Endodermal cell (in vitro differentiated cells): ENCODE measurements at regions not wholly inside any gene's neighbourhood (a gene's known extent, or its start where the extent isn't known, plus 50 kb on each side); places are given as distances from the start of the nearest gene placed in this dataset.

ENCODE experiments used
- DNase-seq: peaks from one replicate; pipeline ENCODE4 v3.0.0-alpha.2; 2017
- H3K27ac ChIP-seq: 2 replicates; pipeline ENCODE4 v1.5.1; 2013; ENCODE audit warnings: mild to moderate bottlenecking, low read depth, low read length, moderate library complexity
- H3K27me3 ChIP-seq: 2 replicates; pipeline ENCODE4 v1.6.1; 2013; ENCODE audit warnings: mild to moderate bottlenecking, low read length, moderate library complexity; ENCODE audit not compliant: insufficient read depth, control insufficient read depth, poor library complexity, severe bottlenecking
- H3K36me3 ChIP-seq: 2 replicates; pipeline ENCODE4 v1.7.0; 2013; ENCODE audit warnings: mild to moderate bottlenecking, low read length, moderate library complexity; ENCODE audit not compliant: control insufficient read depth, insufficient read depth
- H3K4me1 ChIP-seq: one replicate; pipeline ENCODE4 v1.7.0; 2013; ENCODE audit warnings: low read length; ENCODE audit not compliant: control insufficient read depth, insufficient read depth
- H3K4me3 ChIP-seq: 2 replicates; pipeline ENCODE4 v1.5.1; 2013; ENCODE audit warnings: mild to moderate bottlenecking, low read length, moderate library complexity
- H3K9ac ChIP-seq: 2 replicates; pipeline ENCODE4 v1.6.1; 2013; ENCODE audit warnings: mild to moderate bottlenecking, low read length, moderate library complexity; ENCODE audit not compliant: poor library complexity, severe bottlenecking; ENCODE audit errors: extremely low read depth
- H3K9me3 ChIP-seq: 2 replicates; pipeline ENCODE4 v1.6.1; 2013; ENCODE audit warnings: mild to moderate bottlenecking, low read length, moderate library complexity; ENCODE audit not compliant: control insufficient read depth
- H3K27ac Mint-ChIP-seq: 2 replicates; pipeline ENCODE4 v1.8.0; 2020; ENCODE audit warnings: mixed read lengths
- H3K27me3 Mint-ChIP-seq: 2 replicates; pipeline ENCODE4 v1.8.0; 2021; ENCODE audit warnings: mild to moderate bottlenecking, mixed read lengths; ENCODE audit not compliant: insufficient read depth
- H3K36me3 Mint-ChIP-seq: 2 replicates; pipeline ENCODE4 v1.8.0; 2020; ENCODE audit warnings: low read depth, mixed read lengths
- H3K4me1 Mint-ChIP-seq: 2 replicates; pipeline ENCODE4 v1.8.0; 2020; ENCODE audit warnings: mixed read lengths
- H3K4me3 Mint-ChIP-seq: 2 replicates; pipeline ENCODE4 v1.8.0; 2020; ENCODE audit warnings: mild to moderate bottlenecking, moderate library complexity, mixed read lengths
- H3K9me3 Mint-ChIP-seq: 2 replicates; pipeline ENCODE4 v1.8.0; 2020; ENCODE audit warnings: mild to moderate bottlenecking, mixed read lengths
- WGBS, 2 experiments: methylation state at CpG; one replicate each; pipeline versions ENCODE4 v1.1.5 to v1.1.7; 2013; ENCODE audit warnings: missing lambda C conversion rate in 2 of 2, mixed read lengths in 1 of 2; ENCODE audit not compliant: insufficient coverage in 1 of 2, insufficient read length in 1 of 2; 5-methylcytosine and 5-hydroxymethylcytosine counted together
- TF ChIP-seq, protein P1 (sequence below): fragments of 200-600 bp; sonication (generic); conservative IDR thresholded peaks from 2 replicates; pipeline ENCODE4 v1.5.0; 2021; ENCODE audit warnings: antibody characterized with exemption, mild to moderate bottlenecking

DNA sequence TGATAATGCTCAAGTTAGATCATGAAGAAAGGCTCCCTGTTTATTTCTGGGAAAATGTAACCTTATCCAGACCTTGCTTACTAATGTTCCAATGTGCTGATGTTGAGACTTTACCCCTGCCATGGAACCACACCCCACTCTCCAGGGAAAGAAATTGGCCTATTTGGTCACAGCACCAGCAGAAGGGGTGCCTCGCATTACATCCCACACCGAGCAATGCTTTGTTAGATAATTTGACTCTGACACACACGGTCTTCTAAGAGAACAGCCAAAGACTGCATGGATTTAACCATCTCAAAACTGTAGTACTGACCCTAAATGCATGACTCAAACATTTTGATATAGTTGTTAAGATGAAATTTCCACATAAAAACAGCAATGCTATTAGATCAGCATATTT lies 152.1 kb upstream of the CCDC150 start:
- H3K27me3 ChIP-seq, result no peaks in the 10 kb centered on the region
- H3K27ac Mint-ChIP-seq, result no peak overlapping the region
- no peaks in the 10 kb centered on the region for H3K27me3 Mint-ChIP-seq
- H3K4me3 Mint-ChIP-seq, result no peak overlapping the region
- TF ChIP-seq, protein P1, sequence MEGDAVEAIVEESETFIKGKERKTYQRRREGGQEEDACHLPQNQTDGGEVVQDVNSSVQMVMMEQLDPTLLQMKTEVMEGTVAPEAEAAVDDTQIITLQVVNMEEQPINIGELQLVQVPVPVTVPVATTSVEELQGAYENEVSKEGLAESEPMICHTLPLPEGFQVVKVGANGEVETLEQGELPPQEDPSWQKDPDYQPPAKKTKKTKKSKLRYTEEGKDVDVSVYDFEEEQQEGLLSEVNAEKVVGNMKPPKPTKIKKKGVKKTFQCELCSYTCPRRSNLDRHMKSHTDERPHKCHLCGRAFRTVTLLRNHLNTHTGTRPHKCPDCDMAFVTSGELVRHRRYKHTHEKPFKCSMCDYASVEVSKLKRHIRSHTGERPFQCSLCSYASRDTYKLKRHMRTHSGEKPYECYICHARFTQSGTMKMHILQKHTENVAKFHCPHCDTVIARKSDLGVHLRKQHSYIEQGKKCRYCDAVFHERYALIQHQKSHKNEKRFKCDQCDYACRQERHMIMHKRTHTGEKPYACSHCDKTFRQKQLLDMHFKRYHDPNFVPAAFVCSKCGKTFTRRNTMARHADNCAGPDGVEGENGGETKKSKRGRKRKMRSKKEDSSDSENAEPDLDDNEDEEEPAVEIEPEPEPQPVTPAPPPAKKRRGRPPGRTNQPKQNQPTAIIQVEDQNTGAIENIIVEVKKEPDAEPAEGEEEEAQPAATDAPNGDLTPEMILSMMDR, result no peak
- no peak overlapping the region for H3K27ac ChIP-seq
- H3K9me3 ChIP-seq, result no peaks in the 10 kb centered on the region
- H3K4me1 Mint-ChIP-seq, result peaks cover 3% of the 10 kb centered on the region
- H3K9ac ChIP-seq, result no peak overlapping the region
- WGBS, 2 experiments, result 94 to 100% methylated on average over 3 of the region's 3 CpGs
- no peaks in the 10 kb centered on the region for H3K36me3 ChIP-seq
- no peak overlapping the region for H3K4me3 ChIP-seq
- DNase-seq, result no peak
- no peaks in the 10 kb centered on the region for H3K9me3 Mint-ChIP-seq
- H3K4me1 ChIP-seq, result no peaks in the 10 kb centered on the region
- H3K36me3 Mint-ChIP-seq, result no peaks in the 10 kb centered on the region

DNA sequence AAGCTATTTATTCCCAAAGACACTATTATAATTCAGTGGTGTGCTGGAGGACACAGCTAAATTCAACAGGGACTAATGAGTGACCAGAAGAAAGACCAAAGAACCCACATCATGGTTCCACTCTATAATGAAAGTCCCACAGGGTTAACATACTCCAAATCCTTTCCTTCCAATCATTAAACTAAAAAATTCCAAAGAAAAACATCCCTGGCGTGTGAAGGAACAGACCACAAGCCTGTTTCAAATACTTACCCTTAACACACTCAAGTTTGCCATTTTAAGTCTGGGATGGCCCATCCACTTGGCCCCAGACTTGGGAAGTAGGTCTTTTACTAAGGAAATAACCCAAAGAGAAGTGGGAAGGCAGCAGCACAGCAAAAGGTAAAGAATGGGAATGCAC lies 150.1 kb upstream of the CCDC150 start:
- 87 to 100% methylated on average over 1 of the region's 1 CpG for WGBS, 2 experiments

DNA sequence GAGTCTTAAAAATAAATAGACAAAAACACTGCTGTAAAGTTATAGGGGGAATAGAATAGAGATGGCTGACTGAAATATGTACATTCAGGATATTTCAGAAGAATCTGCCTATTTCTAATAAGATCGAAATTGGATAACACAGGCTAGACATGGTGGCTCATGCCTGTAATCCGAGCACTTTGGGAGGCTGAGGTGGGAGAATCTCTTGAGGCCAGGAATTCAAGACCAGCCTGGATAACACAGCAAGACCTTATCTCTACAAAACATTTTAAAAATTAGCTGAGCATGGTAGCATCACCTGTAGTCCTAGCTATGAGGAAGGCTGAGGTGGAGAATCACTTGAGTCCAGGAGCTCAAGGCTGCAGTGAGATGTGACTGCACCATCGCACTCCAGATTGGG lies 146.6 kb upstream of the CCDC150 start:
- H3K9ac ChIP-seq, result no peak overlapping the region
- DNase-seq, result no peak
- H3K4me1 ChIP-seq, result no peaks in the 10 kb centered on the region
- H3K27ac Mint-ChIP-seq, result no peak overlapping the region
- H3K27me3 Mint-ChIP-seq, result no peaks in the 10 kb centered on the region
- no peaks in the 10 kb centered on the region for H3K27me3 ChIP-seq
- 79 to 92% methylated on average over 2 to 3 of the region's 3 CpGs for WGBS, 2 experiments
- H3K4me3 ChIP-seq, result no peak overlapping the region
- TF ChIP-seq, protein P1, result no peak
- no peaks in the 10 kb centered on the region for H3K36me3 ChIP-seq
- H3K27ac ChIP-seq, result no peak overlapping the region
- H3K4me3 Mint-ChIP-seq, result no peak overlapping the region
- H3K36me3 Mint-ChIP-seq, result no peaks in the 10 kb centered on the region
- H3K9me3 Mint-ChIP-seq, result peaks cover 6% of the 10 kb centered on the region
- peaks cover 13% of the 10 kb centered on the region for H3K9me3 ChIP-seq
- no peaks in the 10 kb centered on the region for H3K4me1 Mint-ChIP-seq

More for the DNA sequence above, 150.1 kb upstream of the CCDC150 start:
- H3K27ac Mint-ChIP-seq, result no peak overlapping the region
- TF ChIP-seq, protein P1, result no peak
- H3K4me3 ChIP-seq, result no peak overlapping the region
- peaks cover 9% of the 10 kb centered on the region for H3K9me3 ChIP-seq
- H3K27me3 ChIP-seq, result no peaks in the 10 kb centered on the region
- DNase-seq, result no peak
- no peak overlapping the region for H3K9ac ChIP-seq
- H3K9me3 Mint-ChIP-seq, result peaks cover 5% of the 10 kb centered on the region
- no peak overlapping the region for H3K27ac ChIP-seq
- no peaks in the 10 kb centered on the region for H3K4me1 ChIP-seq
- peaks cover 2% of the 10 kb centered on the region for H3K4me1 Mint-ChIP-seq
- H3K36me3 ChIP-seq, result no peaks in the 10 kb centered on the region
- no peaks in the 10 kb centered on the region for H3K36me3 Mint-ChIP-seq
- H3K4me3 Mint-ChIP-seq, result no peak overlapping the region
- no peaks in the 10 kb centered on the region for H3K27me3 Mint-ChIP-seq
